Bronchial epithelial cell (primary cell): ENCODE measurements at regions not wholly inside any gene's neighbourhood (a gene's known extent, or its start where the extent isn't known, plus 50 kb on each side); places are given as distances from the start of the nearest gene placed in this dataset.
"Not testable (repeated sequence)": the region's sequence is repeated elsewhere in the genome, so short reads cannot be mapped to it uniquely, and the experiment has no call there.

Experiments
- DNase-seq: peaks from one replicate; pipeline ENCODE4 v3.0.0-alpha.2; 2010; ENCODE audit warnings: low read depth
- FAIRE-seq: peaks from 2 replicates; lab custom pipeline; 2011; peaks lifted over from hg19 to GRCh38; lab: Jason Lieb, UNC
- H3K27me3 ChIP-seq: 2 replicates; pipeline ENCODE4 v1.5.1; 2011; ENCODE audit warnings: low read length; ENCODE audit not compliant: control insufficient read depth, insufficient read depth
- H3K36me3 ChIP-seq: 2 replicates; pipeline ENCODE4 v1.5.1; 2011; ENCODE audit warnings: low read length; ENCODE audit not compliant: control insufficient read depth, insufficient read depth
- H3K4me3 ChIP-seq: 2 replicates; pipeline ENCODE4 v1.5.1; 2011; ENCODE audit warnings: mild to moderate bottlenecking, low read depth, low read length, control low read depth
- CTCF ChIP-seq: IDR thresholded peaks from 2 replicates; pipeline ENCODE4 v1.5.1; 2011; ENCODE audit warnings: mild to moderate bottlenecking, moderate library complexity, low read length, control low read depth, inconsistent platforms; ENCODE audit not compliant: insufficient read depth, severe bottlenecking

GRCh38 chr6:135114355-135115145, 59.9 kb upstream of the HBS1L start:
- no peak for TF ChIP-seq CTCF
- FAIRE-seq (no peak), DNase-seq (no peak)
- Histone ChIP-seq H3K36me3 (no peaks in the 10 kb centered on the region), H3K27me3 (peaks cover 3% of the 10 kb centered on the region), H3K4me3 (no peak overlapping the region)

DNA sequence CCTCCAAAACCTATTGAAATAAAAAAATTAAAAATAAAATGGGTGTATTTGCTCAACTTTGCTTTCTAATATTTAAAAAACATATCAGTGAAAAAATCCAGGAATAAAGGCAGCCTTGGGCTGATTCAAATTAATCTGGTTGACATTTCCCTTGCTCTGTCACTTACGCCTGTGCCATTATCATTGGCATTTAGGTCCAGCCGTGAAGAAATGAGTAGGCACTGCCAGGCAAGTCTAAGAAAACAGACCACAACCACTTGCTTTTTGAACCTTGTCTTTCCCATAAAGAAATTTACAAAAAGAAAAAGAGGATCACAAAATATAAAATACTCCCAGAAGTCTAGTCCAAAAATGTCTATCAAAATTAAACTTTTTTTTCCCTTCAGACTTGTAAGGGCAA, 59.2 kb upstream of the HBS1L start:
- H3K36me3 ChIP-seq = no peaks in the 10 kb centered on the region
- TF ChIP-seq CTCF = no peak
- H3K27me3 ChIP-seq = peaks cover 3% of the 10 kb centered on the region
- DNase-seq = no peak
- H3K4me3 ChIP-seq = no peak overlapping the region
- no peak for FAIRE-seq

- FAIRE-seq, H3K27me3 ChIP-seq, H3K36me3 ChIP-seq: not testable (repeated sequence)
These were observed 58.3 kb upstream of the HBS1L start for GRCh38 chr6:135112951-135113350.

DNA sequence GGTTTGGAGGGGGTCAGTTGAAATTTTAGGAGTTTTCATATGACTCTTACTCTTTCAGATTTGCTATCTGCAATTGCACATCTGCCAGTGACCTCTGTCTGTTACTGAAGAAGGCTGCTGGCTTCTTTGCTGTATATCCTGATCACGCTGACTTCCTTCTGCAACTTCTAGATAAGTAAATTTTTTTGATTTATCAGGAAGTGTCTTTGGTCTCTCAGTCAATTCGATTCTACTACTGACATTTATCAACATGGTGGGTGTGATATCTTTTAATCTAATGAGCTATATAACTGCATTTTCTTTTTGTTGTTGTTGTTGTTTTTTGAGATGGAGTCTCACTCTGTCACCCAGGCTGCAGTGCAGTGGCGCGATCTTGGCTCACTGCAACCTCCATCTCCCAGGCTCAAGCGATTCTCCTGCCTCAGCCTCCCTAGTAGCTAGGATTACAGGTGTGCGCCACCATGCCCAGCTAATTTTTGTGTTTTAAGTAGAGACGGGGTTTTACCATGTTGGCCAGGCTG, 55.7 kb upstream of the HBS1L start:
- H3K4me3 ChIP-seq, FAIRE-seq, H3K27me3 ChIP-seq, H3K36me3 ChIP-seq, DNase-seq: not testable (repeated sequence)

More at GRCh38 chr6:135112951-135113350, 58.3 kb upstream of the HBS1L start:
- not testable (repeated sequence) for DNase-seq, H3K4me3 ChIP-seq

DNA sequence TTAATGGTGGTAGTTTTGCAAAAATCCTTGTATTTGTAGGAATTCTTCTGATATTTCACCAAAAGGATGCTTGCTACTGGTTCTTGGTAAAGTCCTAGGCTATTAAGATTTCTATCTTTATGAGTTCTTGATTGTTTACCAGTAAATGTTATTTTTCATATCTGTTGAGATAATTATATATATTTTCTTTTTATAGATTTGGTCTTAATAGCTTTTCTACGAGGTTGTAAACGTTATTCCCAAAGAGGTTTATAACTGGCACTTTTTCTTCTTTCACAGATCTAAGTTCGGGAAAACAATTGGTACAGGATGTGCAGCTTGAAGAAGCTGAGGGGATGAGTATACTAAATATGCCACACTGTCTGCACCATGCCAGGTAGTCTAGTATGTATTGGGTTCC, 55.1 kb upstream of the HBS1L start:
- no peak for DNase-seq
- TF ChIP-seq CTCF = no peak
- no peak for FAIRE-seq
- Histone ChIP-seq H3K27me3 (peaks cover 1% of the 10 kb centered on the region), H3K36me3 (no peaks in the 10 kb centered on the region), H3K4me3 (no peak overlapping the region)

GRCh38 chr6:135108692-135109091, 54.1 kb upstream of the HBS1L start:
- no peak for TF ChIP-seq CTCF
- Histone ChIP-seq H3K27me3 (no peaks in the 10 kb centered on the region), H3K36me3 (no peaks in the 10 kb centered on the region), H3K4me3 (no peak overlapping the region)
- DNase-seq = no peak
- FAIRE-seq = no peak
